Adrenal gland (tissue), 5 donors: ENCODE measurements at regions not wholly inside any gene's neighbourhood (a gene's known extent, or its start where the extent isn't known, plus 50 kb on each side); places are given as distances from the start of the nearest gene placed in this dataset.
"Not testable (repeated sequence)": the region's sequence is repeated elsewhere in the genome, so short reads cannot be mapped to it uniquely, and the experiment has no call there.

ENCODE experiments used
- CTCF ChIP-seq, 6 experiments: fragments of 450-650 bp in 4 of 6; fragments of 200-600 bp in 2 of 6; sonication (generic) in 1 of 6; IDR thresholded peaks; 1 replicate in 5 of 6; 2 replicates in 1 of 6; pipeline versions ENCODE4 v1.5.1 to v1.8.0; 2016 to 2021; ENCODE audit warnings: antibody characterized with exemption in 6 of 6, mild to moderate bottlenecking in 2 of 6, moderate library complexity in 1 of 6
- POLR2A ChIP-seq, 2 donors: fragments of 450-650 bp; IDR thresholded peaks; one replicate each; pipeline ENCODE4 v1.6.1; 2017; ENCODE audit warnings: antibody characterized with exemption in 2 of 2, mild to moderate bottlenecking in 2 of 2, moderate library complexity in 1 of 2
- donor health status: DM: no; HTN: no; CAD: no.

- TF ChIP-seq CTCF, POLR2A (IDR thresholded peaks at IDR 0.05): not testable (repeated sequence)
Observed at GRCh38 chr1:199254040-199254439, 615.2 kb downstream of the PTPRC start.
